PFSK-1 (cell line): ENCODE measurements at regions not wholly inside any gene's neighbourhood (a gene's known extent, or its start where the extent isn't known, plus 50 kb on each side); places are given as distances from the start of the nearest gene placed in this dataset.

Source experiments
- POLR2AphosphoS5 ChIP-seq: IDR thresholded peaks from 2 replicates; pipeline ENCODE4 v1.6.1; 2012; ENCODE audit warnings: low read depth, mild to moderate bottlenecking, control low read depth, low read length, moderate library complexity
- SIN3A ChIP-seq: IDR thresholded peaks from 2 replicates; pipeline ENCODE4 v1.6.1; 2012; ENCODE audit warnings: mild to moderate bottlenecking, low read length, moderate library complexity, borderline replicate concordance; ENCODE audit not compliant: insufficient read depth
- TAF1 ChIP-seq: IDR thresholded peaks from 2 replicates; pipeline ENCODE4 v1.6.1; 2012; ENCODE audit warnings: low read length, control low read depth, borderline replicate concordance; ENCODE audit not compliant: insufficient read depth
- TF ChIP-seq, protein P1 (sequence below), 2 experiments: IDR thresholded peaks; 2 replicates each; pipeline versions ENCODE4 v1.6.1 to v1.8.0; 2011 to 2012; ENCODE audit warnings: low read depth in 2 of 2, low read length in 2 of 2, control low read depth in 1 of 2, inconsistent platforms in 1 of 2, mild to moderate bottlenecking in 1 of 2, moderate library complexity in 1 of 2; ENCODE audit not compliant: insufficient read depth in 1 of 2

DNA sequence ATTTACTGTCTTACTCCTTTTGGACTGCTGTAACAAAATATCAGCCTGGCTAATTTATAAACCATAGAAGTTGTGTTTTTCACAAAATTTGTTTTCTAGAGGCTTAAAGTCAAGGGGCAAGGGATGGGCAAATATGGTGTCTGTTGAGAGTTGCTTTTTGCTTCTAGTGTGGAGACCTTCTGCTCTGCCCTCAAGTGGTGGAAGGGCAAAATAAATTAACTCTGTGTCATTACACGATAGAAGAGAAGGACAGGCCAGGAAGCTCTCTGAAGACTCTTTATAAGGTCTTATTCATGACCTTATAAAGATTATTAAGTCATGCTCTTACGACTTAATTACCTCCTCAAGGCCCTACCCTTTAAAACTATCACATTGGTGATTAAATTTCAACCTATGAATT lies 181.2 kb upstream of the LRATD1 start:
- TF ChIP-seq, protein P1, sequence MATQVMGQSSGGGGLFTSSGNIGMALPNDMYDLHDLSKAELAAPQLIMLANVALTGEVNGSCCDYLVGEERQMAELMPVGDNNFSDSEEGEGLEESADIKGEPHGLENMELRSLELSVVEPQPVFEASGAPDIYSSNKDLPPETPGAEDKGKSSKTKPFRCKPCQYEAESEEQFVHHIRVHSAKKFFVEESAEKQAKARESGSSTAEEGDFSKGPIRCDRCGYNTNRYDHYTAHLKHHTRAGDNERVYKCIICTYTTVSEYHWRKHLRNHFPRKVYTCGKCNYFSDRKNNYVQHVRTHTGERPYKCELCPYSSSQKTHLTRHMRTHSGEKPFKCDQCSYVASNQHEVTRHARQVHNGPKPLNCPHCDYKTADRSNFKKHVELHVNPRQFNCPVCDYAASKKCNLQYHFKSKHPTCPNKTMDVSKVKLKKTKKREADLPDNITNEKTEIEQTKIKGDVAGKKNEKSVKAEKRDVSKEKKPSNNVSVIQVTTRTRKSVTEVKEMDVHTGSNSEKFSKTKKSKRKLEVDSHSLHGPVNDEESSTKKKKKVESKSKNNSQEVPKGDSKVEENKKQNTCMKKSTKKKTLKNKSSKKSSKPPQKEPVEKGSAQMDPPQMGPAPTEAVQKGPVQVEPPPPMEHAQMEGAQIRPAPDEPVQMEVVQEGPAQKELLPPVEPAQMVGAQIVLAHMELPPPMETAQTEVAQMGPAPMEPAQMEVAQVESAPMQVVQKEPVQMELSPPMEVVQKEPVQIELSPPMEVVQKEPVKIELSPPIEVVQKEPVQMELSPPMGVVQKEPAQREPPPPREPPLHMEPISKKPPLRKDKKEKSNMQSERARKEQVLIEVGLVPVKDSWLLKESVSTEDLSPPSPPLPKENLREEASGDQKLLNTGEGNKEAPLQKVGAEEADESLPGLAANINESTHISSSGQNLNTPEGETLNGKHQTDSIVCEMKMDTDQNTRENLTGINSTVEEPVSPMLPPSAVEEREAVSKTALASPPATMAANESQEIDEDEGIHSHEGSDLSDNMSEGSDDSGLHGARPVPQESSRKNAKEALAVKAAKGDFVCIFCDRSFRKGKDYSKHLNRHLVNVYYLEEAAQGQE (IDR thresholded peaks at IDR 0.05; ENCODE audit: insufficient read depth in 1 of 2, low read depth in 2 of 2, low read length in 2 of 2) = no peak
- TF ChIP-seq POLR2AphosphoS5 = no peak
- no peak for TF ChIP-seq TAF1
- TF ChIP-seq SIN3A = no peak
